ENCODE measurements at regions not wholly inside any gene's neighbourhood (a gene's known extent, or its start where the extent isn't known, plus 50 kb on each side); places are given as distances from the start of the nearest gene placed in this dataset.

GRCh38 chr1:226482196-226482595 is 66.4 kb upstream of the STUM start:
- Histone ChIP-seq H3K4me3 (ENCODE audit: low read depth in 2 of 2, low read length in 2 of 2) (no peak overlapping the region), H3K27ac (ENCODE audit: low read length) (no peak overlapping the region), H3K9me3 (ENCODE audit: control insufficient read depth, insufficient read depth, low read depth, low read length) (no peaks in the 10 kb centered on the region), H3K4me1 (ENCODE audit: control insufficient read depth, insufficient read depth, low read length) (no peaks in the 10 kb centered on the region), H3K36me3 (ENCODE audit: control insufficient read depth, insufficient read depth, low read length) (no peaks in the 10 kb centered on the region), H3K27me3 (ENCODE audit: control insufficient read depth, insufficient read depth, low read length) (peaks cover 12% of the 10 kb centered on the region)
- CTCF ChIA-PET: no interaction called here
- TF ChIP-seq POLR2AphosphoS5 (IDR thresholded peaks at IDR 0.05; ENCODE audit: low read depth, low read length) (no peak), CTCF (IDR thresholded peaks at IDR 0.05) (no peak), SIN3A (IDR thresholded peaks at IDR 0.05; ENCODE audit: borderline replicate concordance, insufficient read depth, low read depth, low read length) (no peak), TCF7L2 (IDR thresholded peaks at IDR 0.05; ENCODE audit: low read depth, low read length) (no peak), REST (IDR thresholded peaks at IDR 0.05; ENCODE audit: insufficient read depth in 1 of 2, low read depth in 2 of 2, low read length in 1 of 2) (no peak)
- POLR2A ChIA-PET: no interaction called here
- DNase-seq (ENCODE audit: low read depth, low spot score) (no peak), ATAC-seq (no peak)
- no TSS peak for BruUV-seq (replicated peaks)
- in situ Hi-C loops (cut with HindIII; ENCODE audit: low pct_unique_long_range_greater_than_20kb, low sequenced_read_pairs) (no loop called here), intact Hi-C loops (cut with micrococcal nuclease; ENCODE audit: unreplicated experiment) (no loop called here)

GRCh38 chr1:226482975-226483700 is 65.4 kb upstream of the STUM start:
- POLR2A ChIA-PET: no interaction called here
- intact Hi-C loops (cut with micrococcal nuclease; ENCODE audit: unreplicated experiment): no loop called here
- Histone ChIP-seq H3K4me3 (ENCODE audit: low read depth in 2 of 2, low read length in 2 of 2) (no peak overlapping the region), H3K9me3 (ENCODE audit: control insufficient read depth, insufficient read depth, low read depth, low read length) (no peaks in the 10 kb centered on the region), H3K27ac (ENCODE audit: low read length) (no peak overlapping the region), H3K4me1 (ENCODE audit: control insufficient read depth, insufficient read depth, low read length) (no peaks in the 10 kb centered on the region), H3K36me3 (ENCODE audit: control insufficient read depth, insufficient read depth, low read length) (no peaks in the 10 kb centered on the region), H3K27me3 (ENCODE audit: control insufficient read depth, insufficient read depth, low read length) (peaks cover 12% of the 10 kb centered on the region)
- TF ChIP-seq REST (IDR thresholded peaks at IDR 0.05; ENCODE audit: insufficient read depth in 1 of 2, low read depth in 2 of 2, low read length in 1 of 2): no peak
- no peak for TF ChIP-seq CTCF (IDR thresholded peaks at IDR 0.05)
- TF ChIP-seq POLR2AphosphoS5 (IDR thresholded peaks at IDR 0.05; ENCODE audit: low read depth, low read length): no peak
- no peak for TF ChIP-seq TCF7L2 (IDR thresholded peaks at IDR 0.05; ENCODE audit: low read depth, low read length)
- TF ChIP-seq SIN3A (IDR thresholded peaks at IDR 0.05; ENCODE audit: borderline replicate concordance, insufficient read depth, low read depth, low read length): no peak
- no TSS peak for BruUV-seq (replicated peaks)
- CTCF ChIA-PET: no interaction called here
- in situ Hi-C loops (cut with HindIII; ENCODE audit: low pct_unique_long_range_greater_than_20kb, low sequenced_read_pairs): no loop called here
- ATAC-seq (no peak), DNase-seq (ENCODE audit: low read depth, low spot score) (no peak)

Data from Panc1 (cell line).